GM19468 (cell line): ENCODE measurements at regions not wholly inside any gene's neighbourhood (a gene's known extent, or its start where the extent isn't known, plus 50 kb on each side); places are given as distances from the start of the nearest gene placed in this dataset.

Experiments used
- ATAC-seq: cut with Tn5 transposase; IDR thresholded peaks from one replicate; pipeline ENCODE4 v1.9.1; 2021; ENCODE audit warnings: mild to moderate bottlenecking, moderate library complexity, moderate number of reproducible peaks; ENCODE audit not compliant: unreplicated experiment; ENCODE audit errors: extremely low read depth

GRCh38 chr1:108082738-108083562 is 117.2 kb downstream of the SLC25A24 start:
- ATAC-seq, result no peak

GRCh38 chr1:108082001-108082400 is 117.0 kb upstream of the VAV3 start:
- ATAC-seq, result no peak

- no peak for ATAC-seq
Measured at GRCh38 chr1:108080448-108080847, 115.5 kb upstream of the VAV3 start.

DNA sequence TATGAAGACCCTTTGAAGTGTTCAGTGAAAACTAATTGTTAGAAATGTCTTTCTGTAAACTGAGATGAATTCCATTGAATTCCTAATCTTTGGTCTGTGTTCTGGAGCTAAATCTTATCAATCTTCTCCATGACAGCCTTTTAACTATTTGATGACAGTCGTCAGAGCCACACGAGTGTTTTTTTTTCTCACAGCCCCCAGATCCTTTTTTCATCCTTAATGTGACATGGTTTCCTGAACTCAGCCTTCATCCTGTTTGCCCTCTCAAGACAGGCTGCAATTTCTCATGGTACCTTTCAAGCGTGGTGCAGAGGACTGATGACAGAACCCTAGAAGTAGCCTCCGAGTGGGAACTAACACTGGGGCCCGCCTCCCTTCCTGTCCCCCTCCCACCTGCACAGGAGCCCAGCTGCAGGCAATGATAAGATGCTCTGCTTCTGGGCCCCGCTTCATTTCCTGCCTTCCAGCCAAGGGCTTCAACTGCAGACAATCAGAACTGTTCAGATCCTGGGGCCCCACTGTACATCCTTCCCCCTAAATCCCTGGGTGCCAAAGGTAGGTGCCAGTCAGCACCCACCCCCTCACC is 114.6 kb upstream of the VAV3 start:
- no peak for ATAC-seq

DNA sequence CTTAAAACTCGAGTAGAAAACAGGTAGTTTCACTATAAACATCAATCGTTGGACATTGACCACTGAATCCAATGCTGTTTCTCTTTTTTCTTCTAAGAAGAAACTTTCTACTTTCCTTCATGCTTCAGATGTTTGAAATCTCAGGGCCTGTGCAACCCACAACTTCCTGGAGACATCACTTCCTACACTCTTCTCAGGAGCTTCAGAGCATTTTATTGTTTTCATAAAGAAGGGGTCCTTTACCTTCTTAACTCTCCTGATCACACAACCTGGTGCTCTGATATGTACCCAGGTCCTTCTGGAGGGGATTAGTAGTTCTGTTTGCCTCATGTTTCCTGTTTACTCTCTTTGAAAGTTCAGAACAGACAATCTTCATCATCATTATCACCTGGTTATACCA is 113.0 kb upstream of the VAV3 start:
- ATAC-seq, result no peak

DNA sequence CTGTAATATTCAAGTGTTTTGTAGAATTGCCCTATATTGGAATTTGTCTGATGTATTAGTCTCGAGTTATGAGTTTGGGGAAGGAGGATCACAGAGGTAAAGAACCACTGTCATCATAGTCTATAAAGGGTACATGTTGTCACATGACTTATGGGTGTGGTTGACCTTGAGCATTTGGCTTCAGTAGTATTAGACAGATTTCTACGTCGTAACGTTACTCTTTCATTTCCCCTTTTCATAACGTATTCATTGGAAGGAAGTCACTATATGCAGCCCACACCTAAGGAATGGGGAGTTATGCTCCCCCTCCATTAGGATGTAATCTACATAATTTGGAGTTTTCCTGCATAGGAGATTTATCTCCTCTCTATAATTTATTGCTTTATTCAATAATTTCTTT is 110.1 kb upstream of the VAV3 start:
- peak; percentile 54 for ATAC-seq

GRCh38 chr1:108072776-108073175 is 107.8 kb upstream of the VAV3 start:
- no peak for ATAC-seq

DNA sequence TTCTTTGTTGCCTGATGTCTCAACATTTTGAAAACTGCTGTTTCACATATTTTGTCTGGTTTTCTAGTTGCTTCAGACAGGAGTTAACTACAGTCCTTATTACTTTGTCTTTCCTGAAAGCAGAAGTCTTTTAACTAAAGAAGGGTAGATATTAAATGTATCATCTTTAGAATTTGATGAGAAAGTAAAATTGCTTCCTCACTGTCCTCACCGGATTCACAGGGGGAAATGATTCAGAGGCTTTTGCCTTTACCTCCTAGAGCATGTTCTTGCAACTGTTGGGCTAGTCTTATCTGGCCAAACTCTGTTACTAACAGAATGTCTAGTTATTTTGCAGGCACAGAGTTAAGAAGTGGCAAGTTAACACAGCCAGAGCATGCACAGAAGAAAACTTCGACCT is 107.2 kb upstream of the VAV3 start:
- ATAC-seq, result no peak

GRCh38 chr1:108071601-108072000 is 106.6 kb upstream of the VAV3 start:
- no peak for ATAC-seq

DNA sequence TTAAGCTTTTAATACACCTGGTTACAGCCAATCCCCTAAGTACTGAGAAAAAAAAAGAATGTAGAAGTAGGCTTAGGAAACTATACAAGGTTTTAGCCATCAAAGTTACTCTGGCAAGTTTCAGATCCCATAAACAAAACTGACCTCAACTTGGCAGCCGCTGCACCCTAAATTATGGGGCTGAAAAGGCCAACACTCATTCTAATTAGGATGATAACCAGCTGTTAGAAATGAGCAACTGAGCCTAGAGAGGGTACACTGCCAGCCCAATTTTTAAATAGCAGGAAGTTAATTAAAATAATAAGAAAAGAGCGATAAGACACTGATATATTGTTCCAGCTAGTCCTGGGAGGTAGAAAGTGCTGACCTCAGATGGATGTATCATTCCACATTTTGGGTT is 105.7 kb upstream of the VAV3 start:
- no peak for ATAC-seq

- ATAC-seq, result no peak
Measured at GRCh38 chr1:108067884-108068540, 103.0 kb upstream of the VAV3 start.

GRCh38 chr1:108066808-108067207 is 101.8 kb upstream of the VAV3 start:
- no peak for ATAC-seq

- ATAC-seq, result no peak
Measured at GRCh38 chr1:108064255-108064654, 99.3 kb upstream of the VAV3 start.

- ATAC-seq, result no peak
Measured at GRCh38 chr1:108063703-108064102, 98.7 kb upstream of the VAV3 start.

DNA sequence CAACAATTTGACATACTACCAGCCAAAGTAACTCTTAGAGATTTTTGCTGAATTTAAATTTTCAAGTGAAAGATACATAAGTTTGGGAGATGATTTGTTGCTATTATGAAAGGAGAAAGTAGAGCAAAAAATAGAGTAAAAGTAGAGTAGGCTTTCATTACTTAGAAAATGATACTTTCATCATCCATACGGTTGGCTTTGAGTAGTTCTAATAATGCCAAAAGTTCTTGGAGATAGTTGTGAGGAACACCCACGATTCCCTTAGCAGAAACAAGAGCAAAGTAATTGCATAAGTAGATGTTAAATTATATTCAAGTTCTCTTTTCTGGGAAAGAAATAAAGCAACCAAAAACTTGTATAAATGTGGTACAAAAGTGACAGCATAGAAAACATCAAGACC is 95.0 kb upstream of the VAV3 start:
- ATAC-seq, result no peak

- no peak for ATAC-seq
Measured at GRCh38 chr1:108057541-108057940, 92.6 kb upstream of the VAV3 start.

DNA sequence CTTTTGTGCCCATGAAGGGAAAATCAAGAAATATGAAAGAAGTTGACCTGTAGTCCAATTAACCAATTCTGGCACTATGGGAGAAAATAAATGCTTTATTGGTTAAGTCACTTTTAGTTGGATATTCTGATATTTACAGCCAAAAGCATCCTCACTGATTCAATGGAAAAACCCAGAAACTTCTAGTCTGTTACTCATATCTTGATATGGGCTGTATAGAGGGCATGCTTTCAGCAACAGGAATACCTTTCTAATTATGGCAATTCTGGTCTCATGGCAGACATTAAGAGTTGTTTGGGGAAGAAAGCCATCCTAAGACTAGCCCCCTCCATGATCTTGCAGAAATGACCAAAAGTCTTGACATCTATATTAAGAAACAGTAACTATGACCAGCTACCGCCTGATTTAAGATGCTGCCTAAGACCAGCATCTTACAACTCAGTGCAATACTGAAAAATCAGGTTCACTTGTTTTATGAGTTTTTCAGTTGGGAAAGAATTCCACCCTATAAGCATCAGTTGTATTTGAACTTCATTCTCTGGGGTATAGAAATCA is 91.5 kb upstream of the VAV3 start:
- ATAC-seq, result no peak

- no peak for ATAC-seq
Measured at GRCh38 chr1:108055387-108055786, 90.4 kb upstream of the VAV3 start.

- ATAC-seq, result no peak
Measured at GRCh38 chr1:108054396-108054795, 89.4 kb upstream of the VAV3 start.

- no peak for ATAC-seq
Measured at GRCh38 chr1:108053270-108054013, 88.5 kb upstream of the VAV3 start.
